Astrocyte (in vitro differentiated cells and primary cell): ENCODE measurements at regions not wholly inside any gene's neighbourhood (a gene's known extent, or its start where the extent isn't known, plus 50 kb on each side); places are given as distances from the start of the nearest gene placed in this dataset.

Experiments used
- DNase-seq: peaks from one replicate; pipeline ENCODE4 v3.0.0-alpha.2; 2010; ENCODE audit warnings: low read depth
- FAIRE-seq: peaks from 2 replicates; lab custom pipeline; 2011; peaks lifted over from hg19 to GRCh38; lab: Jason Lieb, UNC
- H2AFZ ChIP-seq: 2 replicates; pipeline ENCODE4 v1.6.0; 2012; ENCODE audit warnings: low read depth, low read length, inconsistent platforms
- H3K27ac ChIP-seq: 2 replicates; pipeline ENCODE4 v1.5.1; 2011; ENCODE audit warnings: low read depth, low read length, inconsistent platforms
- H3K27me3 ChIP-seq: 2 replicates; pipeline ENCODE4 v1.6.0; 2011; ENCODE audit warnings: low read length, inconsistent platforms; ENCODE audit not compliant: insufficient read depth
- H3K36me3 ChIP-seq: 2 replicates; pipeline ENCODE4 v1.5.1; 2011; ENCODE audit warnings: low read length, inconsistent platforms; ENCODE audit not compliant: insufficient read depth
- H3K4me1 ChIP-seq: 2 replicates; pipeline ENCODE4 v1.5.1; 2011; ENCODE audit warnings: low read length, inconsistent platforms; ENCODE audit not compliant: insufficient read depth
- H3K4me2 ChIP-seq: 2 replicates; pipeline ENCODE4 v1.6.0; 2012; ENCODE audit warnings: low read length, inconsistent platforms
- H3K4me3 ChIP-seq: 2 replicates; pipeline ENCODE4 v1.5.1; 2011; ENCODE audit warnings: low read depth, mild to moderate bottlenecking, low read length, inconsistent platforms; ENCODE audit not compliant: insufficient read depth
- H3K79me2 ChIP-seq: 2 replicates; pipeline ENCODE4 v1.6.0; 2012; ENCODE audit warnings: mild to moderate bottlenecking, low read length, inconsistent platforms; ENCODE audit not compliant: insufficient read depth
- H3K9ac ChIP-seq: 2 replicates; pipeline ENCODE4 v1.6.0; 2012; ENCODE audit warnings: mild to moderate bottlenecking, low read length, inconsistent platforms
- H3K9me3 ChIP-seq: 2 replicates; pipeline ENCODE4 v1.5.1; 2012; ENCODE audit warnings: low read depth, mild to moderate bottlenecking, low read length, inconsistent platforms; ENCODE audit not compliant: insufficient read depth
- H4K20me1 ChIP-seq: 2 replicates; pipeline ENCODE4 v1.6.0; 2012; ENCODE audit warnings: low read length, inconsistent platforms; ENCODE audit not compliant: insufficient read depth
- H3K27ac Mint-ChIP-seq: one replicate; pipeline ENCODE4 v1.8.0; 2021; ENCODE audit warnings: mild to moderate bottlenecking, mixed read lengths; ENCODE audit not compliant: unreplicated experiment
- H3K27me3 Mint-ChIP-seq: one replicate; pipeline ENCODE4 v1.8.0; 2021; ENCODE audit warnings: low read depth, mixed read lengths; ENCODE audit not compliant: unreplicated experiment
- H3K36me3 Mint-ChIP-seq: one replicate; pipeline ENCODE4 v1.8.0; 2021; ENCODE audit warnings: low read depth, mixed read lengths; ENCODE audit not compliant: unreplicated experiment
- H3K4me1 Mint-ChIP-seq: one replicate; pipeline ENCODE4 v1.8.0; 2021; ENCODE audit warnings: low read depth, mixed read lengths; ENCODE audit not compliant: unreplicated experiment
- H3K4me3 Mint-ChIP-seq: one replicate; pipeline ENCODE4 v1.8.0; 2021; ENCODE audit warnings: mild to moderate bottlenecking, moderate library complexity, mixed read lengths; ENCODE audit not compliant: unreplicated experiment
- H3K9me3 Mint-ChIP-seq: one replicate; pipeline ENCODE4 v1.8.0; 2021; ENCODE audit warnings: mild to moderate bottlenecking, mixed read lengths; ENCODE audit not compliant: unreplicated experiment
- EZH2 ChIP-seq: IDR thresholded peaks from 2 replicates; pipeline ENCODE4 v1.6.1; 2012; ENCODE audit warnings: mild to moderate bottlenecking, low read length, inconsistent platforms; ENCODE audit not compliant: insufficient read depth
- TF ChIP-seq, protein P1 (sequence below): IDR thresholded peaks from 2 replicates; pipeline ENCODE4 v1.5.1; 2011; ENCODE audit warnings: low read depth, mild to moderate bottlenecking, inconsistent platforms, low read length, moderate library complexity; ENCODE audit not compliant: insufficient read depth

DNA sequence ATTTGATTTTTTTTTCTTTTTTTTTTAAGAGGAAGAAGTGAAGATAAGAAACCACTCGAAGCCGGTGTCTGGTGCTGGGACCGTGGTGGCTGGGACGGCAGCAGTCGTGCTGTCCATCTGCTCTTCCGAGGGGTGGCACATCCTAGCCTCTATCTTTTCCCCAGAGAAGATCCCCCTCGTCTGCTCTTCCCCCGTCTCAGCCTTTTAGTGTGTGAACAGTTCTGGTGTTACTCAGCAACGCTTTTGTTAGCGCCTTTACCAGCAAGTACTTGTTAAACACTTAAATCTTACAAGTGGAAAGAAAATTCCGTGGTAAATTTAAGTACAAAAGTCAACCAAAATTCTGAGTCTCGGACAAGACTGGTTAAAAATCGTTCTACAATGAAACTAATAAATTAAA is 90.1 kb downstream of the RSPH3 start:
- peak; percentile 22 for DNase-seq
- Histone ChIP-seq H3K4me3 (no peak overlapping the region), H3K4me1 (peaks cover 5% of the 10 kb centered on the region), H3K9me3 (no peaks in the 10 kb centered on the region), H3K36me3 (no peaks in the 10 kb centered on the region), H3K79me2 (no peaks in the 10 kb centered on the region), H3K9ac (no peak overlapping the region), H4K20me1 (no peaks in the 10 kb centered on the region), H2AFZ (no peak overlapping the region), H3K27ac (no peak overlapping the region), H3K4me2 (peak overlapping the region; percentile 80), H3K27me3 (no peaks in the 10 kb centered on the region)
- no peak overlapping the region for H3K4me3 Mint-ChIP-seq
- peaks cover 4% of the 10 kb centered on the region for H3K27me3 Mint-ChIP-seq
- H3K27ac Mint-ChIP-seq: peak overlapping the region; percentile 27
- FAIRE-seq: no peak
- peaks cover 18% of the 10 kb centered on the region for H3K4me1 Mint-ChIP-seq
- H3K36me3 Mint-ChIP-seq: peaks cover 1% of the 10 kb centered on the region
- TF ChIP-seq, protein P1, sequence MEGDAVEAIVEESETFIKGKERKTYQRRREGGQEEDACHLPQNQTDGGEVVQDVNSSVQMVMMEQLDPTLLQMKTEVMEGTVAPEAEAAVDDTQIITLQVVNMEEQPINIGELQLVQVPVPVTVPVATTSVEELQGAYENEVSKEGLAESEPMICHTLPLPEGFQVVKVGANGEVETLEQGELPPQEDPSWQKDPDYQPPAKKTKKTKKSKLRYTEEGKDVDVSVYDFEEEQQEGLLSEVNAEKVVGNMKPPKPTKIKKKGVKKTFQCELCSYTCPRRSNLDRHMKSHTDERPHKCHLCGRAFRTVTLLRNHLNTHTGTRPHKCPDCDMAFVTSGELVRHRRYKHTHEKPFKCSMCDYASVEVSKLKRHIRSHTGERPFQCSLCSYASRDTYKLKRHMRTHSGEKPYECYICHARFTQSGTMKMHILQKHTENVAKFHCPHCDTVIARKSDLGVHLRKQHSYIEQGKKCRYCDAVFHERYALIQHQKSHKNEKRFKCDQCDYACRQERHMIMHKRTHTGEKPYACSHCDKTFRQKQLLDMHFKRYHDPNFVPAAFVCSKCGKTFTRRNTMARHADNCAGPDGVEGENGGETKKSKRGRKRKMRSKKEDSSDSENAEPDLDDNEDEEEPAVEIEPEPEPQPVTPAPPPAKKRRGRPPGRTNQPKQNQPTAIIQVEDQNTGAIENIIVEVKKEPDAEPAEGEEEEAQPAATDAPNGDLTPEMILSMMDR: no peak
- no peak for TF ChIP-seq EZH2
- peaks cover 9% of the 10 kb centered on the region for H3K9me3 Mint-ChIP-seq

DNA sequence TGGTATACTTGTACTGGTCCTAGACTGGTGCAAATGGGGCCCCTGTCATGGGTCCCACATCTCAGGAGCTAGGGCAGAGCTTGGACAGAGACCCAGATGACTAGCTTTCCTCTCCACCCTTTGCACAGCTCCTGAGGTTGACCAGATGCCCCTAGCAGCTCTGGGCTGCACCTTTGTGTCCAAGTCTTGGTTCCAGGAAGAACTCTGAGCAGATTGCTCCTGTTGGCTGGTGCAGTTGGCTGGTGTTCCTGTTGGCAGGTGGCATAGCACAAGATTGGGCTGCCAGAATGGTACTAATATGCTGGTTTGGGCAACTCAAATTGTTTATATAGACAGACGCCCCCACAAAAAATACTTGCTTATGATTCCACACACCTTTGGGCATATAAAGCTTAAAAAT is 89.4 kb upstream of the EZR start:
- Histone ChIP-seq H3K27me3 (no peaks in the 10 kb centered on the region), H3K36me3 (no peaks in the 10 kb centered on the region), H3K9me3 (no peaks in the 10 kb centered on the region), H3K27ac (no peak overlapping the region), H4K20me1 (no peaks in the 10 kb centered on the region), H3K4me3 (no peak overlapping the region), H3K4me1 (peaks cover 5% of the 10 kb centered on the region), H3K79me2 (no peaks in the 10 kb centered on the region), H3K4me2 (no peak overlapping the region), H3K9ac (no peak overlapping the region), H2AFZ (no peak overlapping the region)
- Mint-ChIP-seq H3K4me3 (no peak overlapping the region), H3K36me3 (peaks cover 1% of the 10 kb centered on the region), H3K27me3 (peaks cover 4% of the 10 kb centered on the region), H3K4me1 (peaks cover 18% of the 10 kb centered on the region), H3K9me3 (peaks cover 8% of the 10 kb centered on the region), H3K27ac (no peak overlapping the region)
- DNase-seq (no peak), FAIRE-seq (no peak)
- no peak for TF ChIP-seq EZH2
- TF ChIP-seq, protein P1: no peak

DNA sequence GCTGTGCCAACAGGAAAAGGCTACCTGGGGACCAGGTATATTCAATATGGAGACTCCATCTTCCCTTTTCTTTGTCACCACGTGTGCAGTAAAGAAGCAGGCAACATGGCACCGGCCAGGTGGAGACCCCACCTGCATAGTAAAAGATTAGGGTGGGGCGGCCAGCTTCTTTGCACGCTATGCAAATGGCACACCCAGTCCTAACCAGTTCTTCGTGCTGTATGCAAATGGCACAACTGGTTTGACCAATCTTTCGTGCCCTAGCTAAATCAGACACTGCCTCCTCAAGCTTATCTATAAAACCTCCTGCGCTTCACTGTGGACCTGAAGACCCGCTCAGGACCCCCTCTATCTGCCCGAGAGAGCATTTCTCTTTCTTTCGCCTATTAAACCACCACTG is 88.8 kb upstream of the EZR start:
- H3K27ac ChIP-seq: no peak overlapping the region
- no peak overlapping the region for H3K4me2 ChIP-seq
- TF ChIP-seq, protein P1: no peak
- no peak for TF ChIP-seq EZH2
- no peak overlapping the region for H3K4me3 Mint-ChIP-seq
- H3K9ac ChIP-seq: no peak overlapping the region
- H3K9me3 ChIP-seq: no peaks in the 10 kb centered on the region
- no peak overlapping the region for H3K27ac Mint-ChIP-seq
- no peaks in the 10 kb centered on the region for H4K20me1 ChIP-seq
- peaks cover 5% of the 10 kb centered on the region for H3K4me1 ChIP-seq
- H3K4me1 Mint-ChIP-seq: peaks cover 18% of the 10 kb centered on the region
- H3K27me3 ChIP-seq: no peaks in the 10 kb centered on the region
- H3K9me3 Mint-ChIP-seq: peaks cover 10% of the 10 kb centered on the region
- no peak overlapping the region for H2AFZ ChIP-seq
- H3K4me3 ChIP-seq: no peak overlapping the region
- DNase-seq: no peak
- H3K27me3 Mint-ChIP-seq: peaks cover 4% of the 10 kb centered on the region
- H3K79me2 ChIP-seq: no peaks in the 10 kb centered on the region
- H3K36me3 Mint-ChIP-seq: peaks cover 1% of the 10 kb centered on the region
- no peaks in the 10 kb centered on the region for H3K36me3 ChIP-seq
- FAIRE-seq: no peak
